GM19397 (cell line): ENCODE measurements at regions not wholly inside any gene's neighbourhood (a gene's known extent, or its start where the extent isn't known, plus 50 kb on each side); places are given as distances from the start of the nearest gene placed in this dataset.
"Not testable (repeated sequence)": the region's sequence is repeated elsewhere in the genome, so short reads cannot be mapped to it uniquely, and the experiment has no call there.

Experiments
- ATAC-seq: cut with Tn5 transposase; IDR thresholded peaks from one replicate; pipeline ENCODE4 v1.9.1; 2021; ENCODE audit warnings: mild to moderate bottlenecking, moderate library complexity; ENCODE audit not compliant: unreplicated experiment

- ATAC-seq: not testable (repeated sequence)
Observed at GRCh38 chr10:42533866-42534265, 104.5 kb downstream of the ZNF33B start.

- no peak for ATAC-seq
Observed at GRCh38 chr10:42532996-42533395, 105.4 kb downstream of the ZNF33B start.

GRCh38 chr10:42523098-42523497 is 115.3 kb downstream of the ZNF33B start:
- ATAC-seq: no peak

GRCh38 chr10:42519761-42520460 is 118.5 kb downstream of the ZNF33B start:
- no peak for ATAC-seq

- no peak for ATAC-seq
Observed at GRCh38 chr10:42519079-42519478, 119.3 kb downstream of the ZNF33B start.

- ATAC-seq: no peak
Observed at GRCh38 chr10:42513921-42514320, 124.4 kb downstream of the ZNF33B start.

- ATAC-seq: no peak
Observed at GRCh38 chr10:42491801-42492200, 146.6 kb downstream of the ZNF33B start.

- ATAC-seq: no peak
Observed at GRCh38 chr10:42491001-42491592, 147.3 kb downstream of the ZNF33B start.

GRCh38 chr10:42490368-42490767 is 148.0 kb downstream of the ZNF33B start:
- ATAC-seq: no peak

GRCh38 chr10:42488416-42488815 is 150.0 kb downstream of the ZNF33B start:
- ATAC-seq: no peak

- ATAC-seq: no peak
Observed at GRCh38 chr10:42482411-42482810, 156.0 kb downstream of the ZNF33B start.

- no peak for ATAC-seq
Observed at GRCh38 chr10:42479057-42479456, 159.3 kb downstream of the ZNF33B start.

- ATAC-seq: no peak
Observed at GRCh38 chr10:42477170-42477569, 161.2 kb downstream of the ZNF33B start.

- no peak for ATAC-seq
Observed at GRCh38 chr10:42476101-42476500, 162.3 kb downstream of the ZNF33B start.

GRCh38 chr10:42475168-42476098 is 162.9 kb downstream of the ZNF33B start:
- no peak for ATAC-seq

- no peak for ATAC-seq
Observed at GRCh38 chr10:42454313-42454712, 184.1 kb downstream of the ZNF33B start.

GRCh38 chr10:42431095-42431494 is 207.3 kb downstream of the ZNF33B start:
- ATAC-seq: no peak

- ATAC-seq: no peak
Observed at GRCh38 chr10:42428534-42428933, 209.8 kb downstream of the ZNF33B start.

GRCh38 chr10:42422911-42423310 is 215.5 kb downstream of the ZNF33B start:
- ATAC-seq: no peak

GRCh38 chr10:42421812-42422211 is 216.6 kb downstream of the ZNF33B start:
- ATAC-seq: no peak

GRCh38 chr10:42419789-42420188 is 218.6 kb downstream of the ZNF33B start:
- no peak for ATAC-seq
